ENCODE measurements at regions not wholly inside any gene's neighbourhood (a gene's known extent, or its start where the extent isn't known, plus 50 kb on each side); places are given as distances from the start of the nearest gene placed in this dataset.

- FAIRE-seq: no peak
- TF ChIP-seq, protein P1, sequence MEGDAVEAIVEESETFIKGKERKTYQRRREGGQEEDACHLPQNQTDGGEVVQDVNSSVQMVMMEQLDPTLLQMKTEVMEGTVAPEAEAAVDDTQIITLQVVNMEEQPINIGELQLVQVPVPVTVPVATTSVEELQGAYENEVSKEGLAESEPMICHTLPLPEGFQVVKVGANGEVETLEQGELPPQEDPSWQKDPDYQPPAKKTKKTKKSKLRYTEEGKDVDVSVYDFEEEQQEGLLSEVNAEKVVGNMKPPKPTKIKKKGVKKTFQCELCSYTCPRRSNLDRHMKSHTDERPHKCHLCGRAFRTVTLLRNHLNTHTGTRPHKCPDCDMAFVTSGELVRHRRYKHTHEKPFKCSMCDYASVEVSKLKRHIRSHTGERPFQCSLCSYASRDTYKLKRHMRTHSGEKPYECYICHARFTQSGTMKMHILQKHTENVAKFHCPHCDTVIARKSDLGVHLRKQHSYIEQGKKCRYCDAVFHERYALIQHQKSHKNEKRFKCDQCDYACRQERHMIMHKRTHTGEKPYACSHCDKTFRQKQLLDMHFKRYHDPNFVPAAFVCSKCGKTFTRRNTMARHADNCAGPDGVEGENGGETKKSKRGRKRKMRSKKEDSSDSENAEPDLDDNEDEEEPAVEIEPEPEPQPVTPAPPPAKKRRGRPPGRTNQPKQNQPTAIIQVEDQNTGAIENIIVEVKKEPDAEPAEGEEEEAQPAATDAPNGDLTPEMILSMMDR (IDR thresholded peaks at IDR 0.05; ENCODE audit: insufficient read depth, missing control alignments): no peak
- no peak for DNase-seq (ENCODE audit: insufficient read length, low spot score)
Measured at GRCh38 chr2:4066217-4066616, 362.8 kb downstream of the DCDC2C start.

GRCh38 chr2:4073026-4073569 is 369.7 kb downstream of the DCDC2C start:
- no peak for DNase-seq (ENCODE audit: insufficient read length, low spot score)
- no peak for FAIRE-seq
- TF ChIP-seq, protein P1 (IDR thresholded peaks at IDR 0.05; ENCODE audit: insufficient read depth, missing control alignments): no peak

DNA sequence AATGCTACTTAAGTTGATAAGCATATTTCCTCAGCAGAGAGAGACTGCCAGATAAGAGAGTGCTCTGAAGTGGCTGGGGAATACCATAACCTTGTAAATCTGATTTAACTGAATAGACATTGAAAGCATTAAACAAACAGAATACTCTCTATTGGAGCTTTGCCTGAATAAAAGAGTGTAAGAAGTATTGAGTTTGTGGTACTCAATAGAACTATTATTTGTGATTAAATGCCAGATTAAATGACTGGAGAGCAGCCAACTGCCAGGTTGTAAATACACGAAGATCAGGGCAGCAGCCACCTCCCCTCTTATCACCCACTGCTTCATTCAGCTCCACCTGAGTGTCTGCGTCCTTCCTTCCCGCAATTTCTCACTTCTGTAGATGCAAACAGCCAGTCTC is 373.6 kb downstream of the DCDC2C start:
- FAIRE-seq (no peak), DNase-seq (ENCODE audit: insufficient read length, low spot score) (no peak)
- TF ChIP-seq, protein P1 (IDR thresholded peaks at IDR 0.05; ENCODE audit: insufficient read depth, missing control alignments): no peak

DNA sequence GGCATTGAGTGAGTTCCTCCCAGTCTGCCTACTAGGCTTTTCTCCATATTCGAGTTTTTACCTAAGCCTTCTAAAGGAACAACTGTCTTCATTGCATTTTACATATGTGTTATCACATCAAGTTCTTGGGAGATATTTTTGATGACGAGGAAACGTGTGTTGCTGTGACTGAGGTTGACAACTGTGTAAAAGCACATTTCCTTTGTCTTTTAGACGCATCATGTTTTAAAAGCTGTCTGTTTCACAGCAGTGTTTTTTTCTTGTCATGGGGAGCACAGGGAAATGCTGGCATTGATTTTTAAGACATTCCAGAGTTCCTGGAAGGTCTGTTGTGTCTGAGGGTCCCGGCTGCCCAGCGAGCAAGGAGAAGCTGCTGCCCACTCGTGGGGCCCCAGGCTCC is 381.8 kb downstream of the DCDC2C start:
- FAIRE-seq: no peak
- TF ChIP-seq, protein P1 (IDR thresholded peaks at IDR 0.05; ENCODE audit: insufficient read depth, missing control alignments): no peak
- no peak for DNase-seq (ENCODE audit: insufficient read length, low spot score)

- FAIRE-seq: no peak
- TF ChIP-seq, protein P1 (IDR thresholded peaks at IDR 0.05; ENCODE audit: insufficient read depth, missing control alignments): no peak
- no peak for DNase-seq (ENCODE audit: insufficient read length, low spot score)
Measured at GRCh38 chr2:4090668-4091630, 387.6 kb downstream of the DCDC2C start.

GRCh38 chr2:4091869-4092268 is 388.5 kb downstream of the DCDC2C start:
- DNase-seq (ENCODE audit: insufficient read length, low spot score): no peak
- TF ChIP-seq, protein P1 (IDR thresholded peaks at IDR 0.05; ENCODE audit: insufficient read depth, missing control alignments): no peak
- no peak for FAIRE-seq

GRCh38 chr2:4094743-4095142 is 391.4 kb downstream of the DCDC2C start:
- FAIRE-seq: no peak
- DNase-seq (ENCODE audit: insufficient read length, low spot score): no peak
- TF ChIP-seq, protein P1 (IDR thresholded peaks at IDR 0.05; ENCODE audit: insufficient read depth, missing control alignments): no peak

Measured in D721Med (cell line).